ENCODE measurements at regions not wholly inside any gene's neighbourhood (a gene's known extent, or its start where the extent isn't known, plus 50 kb on each side); places are given as distances from the start of the nearest gene placed in this dataset.

- Histone ChIP-seq H4K20me1 (replicated peaks in 1 of 2; ENCODE audit: control insufficient read depth in 1 of 2, insufficient read depth in 2 of 2, low read length in 2 of 2) (no peaks in the 10 kb centered on the region), H3K36me3 (ENCODE audit: control insufficient read depth in 2 of 4, insufficient read depth in 4 of 4, low read length in 3 of 4) (no peaks in the 10 kb centered on the region), H3K18ac (ENCODE audit: extremely low read depth, low read length) (no peak overlapping the region), H3K79me2 (ENCODE audit: control insufficient read depth in 1 of 2, insufficient read depth in 2 of 2, low read length in 2 of 2) (no peaks in the 10 kb centered on the region), H3K23ac (ENCODE audit: insufficient read length) (no peak overlapping the region), H2AFZ (ENCODE audit: low read length) (no peak overlapping the region), H3K56ac (replicated peaks; ENCODE audit: insufficient read length, low read depth, low read length) (no peak overlapping the region), H3K9me3 (ENCODE audit: insufficient read depth in 2 of 2, low read depth in 1 of 2, low read length in 1 of 2) (no peaks in the 10 kb centered on the region), H3K27me3 (replicated peaks in 1 of 4; ENCODE audit: control insufficient read depth in 3 of 4, extremely low read depth in 1 of 4, insufficient read depth in 3 of 4, low read length in 3 of 4) (peaks cover 0 to 1% (median 0%) of the 10 kb centered on the region in 4 experiments; a peak in 1 of 7 replicates), H3K14ac (ENCODE audit: insufficient read length) (no peak overlapping the region), H2BK20ac (ENCODE audit: low read length) (no peak overlapping the region), H3K23me2 (ENCODE audit: low read depth, low read length) (peaks cover 1% of the 10 kb centered on the region; the same call in 1 of the 2 replicates), H3K4ac (replicated peaks; ENCODE audit: insufficient read length, low read depth, low read length) (no peak overlapping the region), H4K5ac (ENCODE audit: insufficient read length, low read depth, low read length) (no peak overlapping the region), H2BK120ac (replicated peaks; ENCODE audit: low read depth, low read length) (no peak overlapping the region), H2BK5ac (ENCODE audit: low read depth, low read length) (no peak overlapping the region), H3K4me2 (ENCODE audit: insufficient read depth in 1 of 2, low read depth in 2 of 2, low read length in 2 of 2) (no peak overlapping the region), H2BK15ac (ENCODE audit: low read length) (no peak overlapping the region), H4K91ac (replicated peaks; ENCODE audit: insufficient read length, low read length) (no peak overlapping the region), H3K4me1 (replicated peaks in 1 of 4; ENCODE audit: control insufficient read depth in 3 of 4, insufficient read depth in 4 of 4, low read length in 3 of 4) (no peaks in the 10 kb centered on the region), H3K4me3 (ENCODE audit: extremely low read depth in 1 of 4, insufficient read depth in 2 of 4, low read depth in 3 of 4, low read length in 4 of 4) (no peak overlapping the region), H2AK5ac (ENCODE audit: low read depth, low read length) (no peak overlapping the region), H3K27ac (ENCODE audit: low read depth, low read length) (no peak overlapping the region), H2BK12ac (ENCODE audit: low read depth, low read length) (no peak overlapping the region), H3K79me1 (ENCODE audit: low read depth, low read length) (no peaks in the 10 kb centered on the region), H4K8ac (ENCODE audit: extremely low read depth, insufficient read depth, low read length) (no peak overlapping the region), H3K9ac (replicated peaks in 1 of 4; ENCODE audit: extremely low read depth in 1 of 4, low read depth in 3 of 4, low read length in 3 of 4) (no peak overlapping the region)
- POLR2A ChIA-PET (ENCODE audit: partially characterized antibody), result no interaction called here
- CTCF ChIA-PET (ENCODE audit: partially characterized antibody), result interaction anchor here (1.1 kb wide), 1 partner anchor 83 kb away, joined by 3 read pairs; no protein-coding TSS in a partner anchor
- WGBS, 2 experiments (ENCODE audit: extremely low coverage in 1 of 2, insufficient coverage in 1 of 2, insufficient read length in 1 of 2, insufficient replicate concordance in 2 of 2, low coverage in 1 of 2, low lambda C conversion rate in 2 of 2, missing lambda C conversion rate in 1 of 2), result 100% methylated on average over 1 of the region's 1 CpG; no CpG with 5 or more reads in 1 of the 2 experiments
- FAIRE-seq (no peak), DNase-seq (ENCODE audit: low read depth in 1 of 2, low spot score in 2 of 2) (no peak)
- TF ChIP-seq POLR2AphosphoS5 (IDR thresholded peaks at IDR 0.05; ENCODE audit: low read depth, low read length) (no peak), SAP30 (IDR thresholded peaks at IDR 0.05; ENCODE audit: insufficient read depth, insufficient replicate concordance, low read length) (no peak), CBX5 (IDR thresholded peaks at IDR 0.05; ENCODE audit: low read depth, low read length) (no peak), BCL11A (IDR thresholded peaks at IDR 0.05; ENCODE audit: low read depth in 2 of 2, low read length in 2 of 2) (no peak), CHD1 (IDR thresholded peaks at IDR 0.05; ENCODE audit: low read depth, low read length) (no peak), SIRT6 (IDR thresholded peaks at IDR 0.05; ENCODE audit: low read length) (no peak), KDM1A (IDR thresholded peaks at IDR 0.05; ENCODE audit: borderline replicate concordance, low read length) (no peak), JUN (IDR thresholded peaks at IDR 0.05; ENCODE audit: low read depth, low read length) (no peak), E2F6 (IDR thresholded peaks at IDR 0.05) (no peak), KDM5A (IDR thresholded peaks at IDR 0.05; ENCODE audit: low read length) (no peak), YY1 (IDR thresholded peaks at IDR 0.05; ENCODE audit: low read depth, low read length) (no peak), ATF2 (IDR thresholded peaks at IDR 0.05; ENCODE audit: low read length) (no peak), CTBP2 (IDR thresholded peaks at IDR 0.05; ENCODE audit: borderline replicate concordance, insufficient read depth, insufficient read length, low read length) (no peak)
These were observed 184.9 kb upstream of the TAS2R1 start for GRCh38 chr5:9815051-9815450.
